RWPE1 (cell line): ENCODE measurements at regions not wholly inside any gene's neighbourhood (a gene's known extent, or its start where the extent isn't known, plus 50 kb on each side); places are given as distances from the start of the nearest gene placed in this dataset.

Source experiments
- CTCF ChIA-PET: fragments of 350-600 bp; sonication (Branson Sonifier 250); formaldehyde crosslinking; extraction: SDS; loops from one replicate; lab custom pipeline; 2021; lab: Yijun Ruan, JAX
- POLR2A ChIA-PET: fragments of 400-600 bp; formaldehyde crosslinking; extraction: SDS; loops from one replicate; lab custom pipeline; 2020; ENCODE audit warnings: antibody characterized with exemption; ENCODE audit not compliant: low non-redundant PET; lab: Yijun Ruan, JAX
- DNase-seq: peaks from one replicate; pipeline ENCODE4 v3.0.0; 2012; ENCODE audit warnings: low spot score
- H3K27ac ChIP-seq: fragments of 450-650 bp; 2 replicates; pipeline ENCODE4 v1.5.1; 2017
- TF ChIP-seq, protein P1 (sequence below): fragments of 450-650 bp; conservative IDR thresholded peaks from 2 replicates; pipeline ENCODE4 v1.5.1; 2017; ENCODE audit warnings: low read depth, mild to moderate bottlenecking

DNA sequence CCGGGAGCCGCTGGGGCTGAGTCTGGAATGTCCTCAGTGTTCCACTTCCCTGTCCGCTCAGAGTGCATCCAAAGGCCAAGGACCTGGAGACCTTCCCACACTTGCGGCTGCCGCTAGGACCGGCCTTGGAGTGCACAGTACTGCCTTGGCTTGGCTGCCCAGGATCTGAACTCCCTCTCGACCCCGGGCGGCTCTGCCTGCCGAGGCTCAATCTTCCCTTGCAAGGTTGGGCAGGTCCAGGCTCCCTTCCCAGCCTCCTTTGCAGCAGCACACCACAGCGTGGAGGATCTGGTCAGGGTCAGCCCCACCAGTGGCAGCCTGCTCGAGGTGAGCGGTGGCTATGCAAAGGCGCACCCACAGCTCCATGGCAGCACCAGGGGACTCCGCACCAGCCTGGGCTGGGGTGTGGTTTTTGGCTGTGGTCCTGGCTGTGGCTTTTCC lies 69.2 kb downstream of the PLXNA1 start:
- TF ChIP-seq, protein P1, sequence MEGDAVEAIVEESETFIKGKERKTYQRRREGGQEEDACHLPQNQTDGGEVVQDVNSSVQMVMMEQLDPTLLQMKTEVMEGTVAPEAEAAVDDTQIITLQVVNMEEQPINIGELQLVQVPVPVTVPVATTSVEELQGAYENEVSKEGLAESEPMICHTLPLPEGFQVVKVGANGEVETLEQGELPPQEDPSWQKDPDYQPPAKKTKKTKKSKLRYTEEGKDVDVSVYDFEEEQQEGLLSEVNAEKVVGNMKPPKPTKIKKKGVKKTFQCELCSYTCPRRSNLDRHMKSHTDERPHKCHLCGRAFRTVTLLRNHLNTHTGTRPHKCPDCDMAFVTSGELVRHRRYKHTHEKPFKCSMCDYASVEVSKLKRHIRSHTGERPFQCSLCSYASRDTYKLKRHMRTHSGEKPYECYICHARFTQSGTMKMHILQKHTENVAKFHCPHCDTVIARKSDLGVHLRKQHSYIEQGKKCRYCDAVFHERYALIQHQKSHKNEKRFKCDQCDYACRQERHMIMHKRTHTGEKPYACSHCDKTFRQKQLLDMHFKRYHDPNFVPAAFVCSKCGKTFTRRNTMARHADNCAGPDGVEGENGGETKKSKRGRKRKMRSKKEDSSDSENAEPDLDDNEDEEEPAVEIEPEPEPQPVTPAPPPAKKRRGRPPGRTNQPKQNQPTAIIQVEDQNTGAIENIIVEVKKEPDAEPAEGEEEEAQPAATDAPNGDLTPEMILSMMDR, result no peak
- no peak overlapping the region; the same call in 1 of the 2 replicates for H3K27ac ChIP-seq
- POLR2A ChIA-PET, result no interaction called here
- no peak for DNase-seq
- CTCF ChIA-PET, result no interaction called here

DNA sequence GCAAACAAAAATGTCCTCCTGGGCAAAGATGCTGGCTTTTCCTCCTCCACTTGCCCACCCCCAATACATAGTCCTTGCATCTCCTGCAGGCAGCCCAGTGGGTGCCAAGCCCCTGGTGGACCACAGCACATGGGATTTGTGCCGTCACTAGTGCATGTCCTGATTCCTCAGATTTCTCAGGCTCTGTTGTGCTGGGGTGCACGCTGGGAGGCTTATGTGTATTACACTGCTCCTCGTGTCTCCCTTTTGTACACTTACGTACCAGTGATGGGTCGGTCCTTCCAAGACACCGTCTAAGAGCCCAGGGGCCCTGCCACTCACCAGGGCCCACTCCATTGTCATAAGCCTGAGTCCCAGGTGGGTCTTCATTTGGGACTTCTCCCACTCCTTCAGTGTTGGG lies 70.1 kb downstream of the PLXNA1 start:
- no peak for DNase-seq
- CTCF ChIA-PET, result interaction anchor here (0.7 kb wide), 1 partner anchor 12 kb away, joined by 3 read pairs; no protein-coding TSS in a partner anchor
- TF ChIP-seq, protein P1, result no peak
- H3K27ac ChIP-seq, result no peak overlapping the region
- POLR2A ChIA-PET, result no interaction called here

DNA sequence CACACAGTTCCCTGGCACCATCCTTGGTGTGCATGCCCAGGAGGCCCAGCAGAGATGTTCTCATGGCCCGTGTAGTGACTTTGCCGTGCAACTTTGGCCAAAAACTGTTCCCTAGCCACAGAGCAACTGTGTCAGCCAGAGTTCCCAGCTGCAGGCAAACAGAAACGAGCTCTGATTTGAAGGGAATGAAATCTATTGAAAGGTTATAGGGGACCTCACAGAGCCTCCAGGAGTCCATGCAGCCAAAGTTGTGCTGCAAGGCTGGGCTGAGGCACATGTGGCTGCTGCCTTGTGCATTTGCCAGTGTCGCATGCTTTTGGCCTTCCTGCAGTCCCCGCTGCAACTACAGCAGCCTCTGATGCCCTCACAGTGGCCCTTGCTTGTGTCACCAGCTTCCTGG lies 70.5 kb downstream of the PLXNA1 start:
- no peak for DNase-seq
- no peak overlapping the region for H3K27ac ChIP-seq
- CTCF ChIA-PET, result interaction anchor here (0.7 kb wide), 1 partner anchor 12 kb away, joined by 3 read pairs; no protein-coding TSS in a partner anchor
- TF ChIP-seq, protein P1, result no peak
- POLR2A ChIA-PET, result no interaction called here

DNA sequence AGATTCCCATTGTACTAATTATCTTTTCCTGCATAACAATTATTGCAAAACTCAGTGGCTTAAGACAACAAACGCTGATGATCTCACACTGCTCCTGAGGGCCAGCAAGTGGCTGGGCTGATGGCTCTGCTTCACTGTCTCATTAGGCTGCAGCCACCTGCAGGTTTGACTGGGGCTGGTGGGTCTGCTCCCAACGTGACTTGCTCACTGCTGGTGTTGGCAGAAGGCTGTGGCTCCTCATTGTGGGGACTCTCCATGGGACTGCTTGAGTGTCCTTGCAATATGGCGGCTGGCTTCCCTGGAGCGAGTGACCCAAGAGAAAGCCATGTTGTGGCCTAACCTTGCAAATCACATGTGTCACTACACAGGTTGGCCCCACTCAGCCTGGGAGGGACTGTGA lies 71.1 kb downstream of the PLXNA1 start:
- H3K27ac ChIP-seq, result no peak overlapping the region
- no peak for DNase-seq
- TF ChIP-seq, protein P1, result no peak
- POLR2A ChIA-PET, result no interaction called here
- CTCF ChIA-PET, result interaction anchor here (0.7 kb wide), 1 partner anchor 13 kb away, joined by 3 read pairs; no protein-coding TSS in a partner anchor

DNA sequence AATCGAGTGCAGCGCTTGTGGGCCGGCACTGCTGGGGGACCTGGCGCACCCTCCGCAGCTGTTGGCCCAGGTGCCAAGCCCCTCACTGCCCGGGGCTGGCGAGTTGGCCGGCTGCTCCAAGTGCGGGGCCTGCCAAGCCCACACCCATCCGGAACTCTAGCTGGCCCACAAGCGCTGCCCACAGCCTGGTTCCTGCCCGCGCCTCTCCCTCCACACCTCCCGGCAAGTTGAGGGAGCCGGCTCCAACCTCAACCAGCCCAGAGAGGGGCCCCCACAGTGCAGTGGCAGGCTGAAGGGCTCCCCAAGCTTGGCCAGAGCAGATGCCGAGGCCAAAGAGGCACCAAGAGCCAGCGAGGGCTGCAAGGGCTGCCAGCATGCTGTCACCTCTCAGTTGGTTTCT lies 73.4 kb downstream of the PLXNA1 start:
- TF ChIP-seq, protein P1, result no peak
- H3K27ac ChIP-seq, result no peak overlapping the region
- no peak for DNase-seq
- CTCF ChIA-PET, result no interaction called here
- POLR2A ChIA-PET, result no interaction called here

DNA sequence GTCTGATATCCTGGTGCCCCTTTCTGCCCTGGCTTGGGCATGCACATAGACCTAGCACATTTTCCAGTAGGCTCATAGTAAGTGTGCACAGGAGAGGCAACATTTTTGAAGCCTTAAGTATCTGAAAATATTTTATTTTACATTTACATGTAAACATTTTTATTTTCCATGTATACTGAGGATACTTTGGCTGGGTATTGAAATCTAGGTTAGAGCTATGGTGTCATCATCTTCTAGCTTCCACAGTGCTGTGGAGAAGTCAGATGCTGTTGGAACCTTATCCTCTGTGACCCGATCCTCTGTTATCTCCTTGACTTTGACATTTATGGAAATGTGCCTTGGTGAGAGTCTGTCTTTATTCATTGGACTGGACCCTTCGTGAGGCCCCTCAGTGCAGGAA lies 74.1 kb downstream of the PLXNA1 start:
- ChIA-PET POLR2A (no interaction called here), CTCF (no interaction called here)
- no peak for DNase-seq
- no peak overlapping the region for H3K27ac ChIP-seq
- TF ChIP-seq, protein P1, result no peak
